ENCODE measurements at regions not wholly inside any gene's neighbourhood (a gene's known extent, or its start where the extent isn't known, plus 50 kb on each side); places are given as distances from the start of the nearest gene placed in this dataset.

DNA sequence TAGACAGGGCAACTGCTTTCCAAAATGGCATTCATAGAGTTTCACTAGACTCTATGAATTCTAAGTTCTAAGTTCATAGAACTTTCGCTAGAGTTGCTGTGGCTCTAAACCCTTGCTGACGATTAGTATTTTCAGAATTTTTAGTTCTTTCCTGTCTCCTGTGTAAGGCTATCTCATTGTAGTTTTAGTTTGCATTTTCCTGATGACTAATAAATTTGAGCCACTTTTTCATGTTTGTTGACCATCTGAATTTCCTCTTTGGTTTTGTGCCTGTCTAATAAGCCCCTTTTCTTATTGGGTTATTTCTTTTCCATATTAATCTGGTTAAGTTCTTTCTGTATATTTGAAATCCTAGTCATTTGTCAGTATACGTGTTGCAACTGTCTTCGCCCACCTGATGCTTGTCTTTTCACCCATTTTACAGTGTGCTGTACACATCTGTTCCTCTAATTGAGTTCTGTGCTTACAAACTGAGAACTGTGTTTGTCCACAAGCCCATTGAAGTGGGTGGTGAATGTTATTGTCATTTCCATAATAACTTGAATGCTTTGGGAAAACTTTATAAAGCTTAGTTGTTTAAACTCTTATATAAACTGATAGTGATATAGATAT, 177.7 kb upstream of the CDYL start:
- Histone ChIP-seq H3K36me3 (no peaks in the 10 kb centered on the region), H3K9me3 (peaks cover 0 to 11% (median 0%) of the 10 kb centered on the region in 11 donors), H3K4me3 (no peak overlapping the region), H3K4me1 (peaks cover 0 to 14% (median 0%) of the 10 kb centered on the region in 9 donors), H3K27me3 (no peaks in the 10 kb centered on the region), H3K27ac (no peak overlapping the region)
- no peak for DNase-seq
- no peak for ATAC-seq
- intact Hi-C loops (cut with DNase I): no loop called here
- TF ChIP-seq, protein P1, sequence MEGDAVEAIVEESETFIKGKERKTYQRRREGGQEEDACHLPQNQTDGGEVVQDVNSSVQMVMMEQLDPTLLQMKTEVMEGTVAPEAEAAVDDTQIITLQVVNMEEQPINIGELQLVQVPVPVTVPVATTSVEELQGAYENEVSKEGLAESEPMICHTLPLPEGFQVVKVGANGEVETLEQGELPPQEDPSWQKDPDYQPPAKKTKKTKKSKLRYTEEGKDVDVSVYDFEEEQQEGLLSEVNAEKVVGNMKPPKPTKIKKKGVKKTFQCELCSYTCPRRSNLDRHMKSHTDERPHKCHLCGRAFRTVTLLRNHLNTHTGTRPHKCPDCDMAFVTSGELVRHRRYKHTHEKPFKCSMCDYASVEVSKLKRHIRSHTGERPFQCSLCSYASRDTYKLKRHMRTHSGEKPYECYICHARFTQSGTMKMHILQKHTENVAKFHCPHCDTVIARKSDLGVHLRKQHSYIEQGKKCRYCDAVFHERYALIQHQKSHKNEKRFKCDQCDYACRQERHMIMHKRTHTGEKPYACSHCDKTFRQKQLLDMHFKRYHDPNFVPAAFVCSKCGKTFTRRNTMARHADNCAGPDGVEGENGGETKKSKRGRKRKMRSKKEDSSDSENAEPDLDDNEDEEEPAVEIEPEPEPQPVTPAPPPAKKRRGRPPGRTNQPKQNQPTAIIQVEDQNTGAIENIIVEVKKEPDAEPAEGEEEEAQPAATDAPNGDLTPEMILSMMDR (IDR thresholded peaks at IDR 0.05): no peak
- WGBS, 2 donors: 90 to 91% methylated on average over 4 of the region's 4 CpGs

DNA sequence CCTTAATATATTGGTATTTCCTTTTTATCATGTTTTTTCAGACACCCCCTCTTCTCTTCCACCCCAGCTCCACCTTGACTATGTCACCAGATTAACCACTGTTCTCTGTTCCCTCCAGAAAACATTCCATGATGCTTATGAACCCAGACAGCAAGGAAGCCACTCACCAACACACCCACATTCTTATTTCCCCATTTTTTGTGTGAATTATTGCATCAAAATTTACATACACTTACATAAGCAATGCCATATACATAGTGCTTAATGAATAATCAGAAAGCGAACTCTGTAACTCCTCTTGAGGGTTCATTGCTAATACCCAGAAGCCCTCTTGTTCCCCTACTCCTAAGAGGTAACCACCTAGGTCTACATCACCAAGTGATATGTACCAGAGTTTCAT, 182.3 kb upstream of the CDYL start:
- no peak for DNase-seq
- no peaks in the 10 kb centered on the region for H3K27me3 ChIP-seq
- WGBS, 2 donors: 94 to 100% methylated on average over 1 of the region's 1 CpG
- H3K36me3 ChIP-seq: no peaks in the 10 kb centered on the region
- TF ChIP-seq, protein P1 (IDR thresholded peaks at IDR 0.05): no peak
- H3K9me3 ChIP-seq: peaks cover 0 to 11% (median 0%) of the 10 kb centered on the region in 11 donors
- H3K4me1 ChIP-seq: no peaks in the 10 kb centered on the region
- intact Hi-C loops (cut with DNase I): no loop called here
- H3K27ac ChIP-seq: no peak overlapping the region
- ATAC-seq: no peak
- H3K4me3 ChIP-seq: no peak overlapping the region

DNA sequence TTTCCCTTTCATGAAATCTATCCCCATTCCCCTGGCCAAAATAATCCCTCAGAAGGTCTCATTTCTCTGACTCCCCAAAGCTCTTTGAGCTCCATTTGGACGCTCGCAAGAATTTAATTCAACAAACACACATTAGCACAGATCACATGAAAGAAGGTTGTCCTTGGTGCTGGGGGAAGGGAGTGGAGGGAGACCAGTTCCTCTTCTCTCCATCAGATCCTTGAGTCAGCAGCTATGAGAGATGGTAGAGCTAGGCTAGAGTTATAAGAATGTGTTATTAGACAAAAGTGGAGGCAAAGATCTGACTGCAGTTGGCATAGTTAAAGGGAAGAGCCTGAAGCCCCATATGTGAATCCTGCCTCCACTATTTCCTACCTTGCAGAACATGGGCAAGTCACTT, 184.2 kb upstream of the CDYL start:
- WGBS, 2 donors: 95 to 97% methylated on average over 2 of the region's 2 CpGs
- Histone ChIP-seq H3K4me1 (no peaks in the 10 kb centered on the region), H3K36me3 (no peaks in the 10 kb centered on the region), H3K27me3 (no peaks in the 10 kb centered on the region), H3K9me3 (peaks cover 0 to 9% (median 0%) of the 10 kb centered on the region in 11 donors), H3K27ac (no peak overlapping the region), H3K4me3 (no peak overlapping the region)
- ATAC-seq (no peak), DNase-seq (no peak)
- TF ChIP-seq, protein P1 (IDR thresholded peaks at IDR 0.05): no peak
- intact Hi-C loops (cut with DNase I): no loop called here

DNA sequence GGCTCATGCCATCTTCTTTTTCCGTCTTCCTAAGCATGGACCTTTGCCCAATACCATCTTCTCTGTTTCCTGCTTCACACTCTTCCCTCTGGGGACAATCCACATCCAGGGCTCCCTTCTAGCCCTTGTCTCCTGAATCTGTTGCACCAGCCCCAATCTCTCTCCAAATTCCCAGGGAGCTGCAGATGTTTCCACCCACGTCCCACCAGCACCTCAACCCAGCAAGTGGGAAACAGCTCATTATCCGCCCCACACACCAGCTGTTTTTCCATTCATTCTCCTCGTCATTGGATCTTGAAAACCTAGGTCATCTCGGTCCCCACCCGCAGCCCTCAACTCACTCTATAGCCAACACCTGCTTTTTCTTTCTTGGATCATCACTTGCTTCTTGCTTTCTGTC, 185.0 kb upstream of the CDYL start:
- Histone ChIP-seq H3K27me3 (no peaks in the 10 kb centered on the region), H3K27ac (no peak overlapping the region), H3K4me3 (no peak overlapping the region), H3K9me3 (peaks cover 0 to 1% (median 0%) of the 10 kb centered on the region in 11 donors), H3K36me3 (no peaks in the 10 kb centered on the region), H3K4me1 (peaks cover 0 to 1% (median 0%) of the 10 kb centered on the region in 9 donors)
- ATAC-seq: peak in 3 of 8 donors; percentile 31 to 67 (median 39)
- TF ChIP-seq, protein P1 (IDR thresholded peaks at IDR 0.05): no peak
- intact Hi-C loops (cut with DNase I): no loop called here
- no peak for DNase-seq
- 85 to 87% methylated on average over 6 of the region's 6 CpGs for WGBS, 2 donors

All from heart right ventricle (tissue), 16 donors.